ENCODE measurements at regions not wholly inside any gene's neighbourhood (a gene's known extent, or its start where the extent isn't known, plus 50 kb on each side); places are given as distances from the start of the nearest gene placed in this dataset.

DNA sequence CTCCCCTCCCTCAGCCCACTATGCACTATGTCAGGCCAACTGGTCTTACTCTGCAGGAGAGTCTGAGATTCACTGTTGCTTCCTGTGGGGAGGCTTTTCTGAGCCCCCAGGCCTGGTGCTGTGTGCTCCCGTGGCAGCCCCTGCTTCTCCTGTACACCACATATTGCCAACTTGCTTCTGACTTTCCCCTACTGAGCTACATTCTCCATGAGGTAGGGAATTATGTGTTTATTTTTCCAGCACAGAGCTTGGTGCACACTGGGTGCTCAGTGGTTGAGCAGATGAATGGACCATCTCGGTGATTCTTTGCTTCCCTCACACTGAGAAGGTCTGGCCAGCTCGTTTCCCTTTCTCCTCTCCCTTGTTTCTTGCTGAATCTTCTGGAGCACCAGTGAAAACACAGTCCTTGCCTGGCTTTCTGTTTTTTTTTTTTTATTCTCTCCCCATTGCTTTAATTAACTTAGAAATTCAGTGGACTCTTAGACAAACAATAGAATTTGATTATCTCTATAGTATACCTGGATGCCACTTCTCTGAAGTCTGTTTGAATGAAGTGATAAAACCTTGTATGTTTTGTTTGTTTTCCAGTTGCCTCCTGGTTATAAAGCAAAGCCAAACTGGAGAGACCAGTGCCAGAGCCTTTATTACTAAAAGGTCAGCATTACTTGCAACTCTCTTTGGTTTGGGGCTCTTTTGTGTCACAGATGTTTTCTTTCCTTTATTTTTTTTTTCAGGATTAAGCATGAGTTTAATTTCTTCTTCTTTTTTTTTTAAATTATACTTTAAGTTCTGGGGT lies 50.3 kb upstream of the CNIH3 start:
- POLR2A ChIA-PET, result no interaction called here
- DNase-seq (ENCODE audit: low spot score), result no peak
- H3K4me1 ChIP-seq (ENCODE audit: insufficient read depth, low read length, poor library complexity, severe bottlenecking), result no peaks in the 10 kb centered on the region
- TF ChIP-seq, protein P1, sequence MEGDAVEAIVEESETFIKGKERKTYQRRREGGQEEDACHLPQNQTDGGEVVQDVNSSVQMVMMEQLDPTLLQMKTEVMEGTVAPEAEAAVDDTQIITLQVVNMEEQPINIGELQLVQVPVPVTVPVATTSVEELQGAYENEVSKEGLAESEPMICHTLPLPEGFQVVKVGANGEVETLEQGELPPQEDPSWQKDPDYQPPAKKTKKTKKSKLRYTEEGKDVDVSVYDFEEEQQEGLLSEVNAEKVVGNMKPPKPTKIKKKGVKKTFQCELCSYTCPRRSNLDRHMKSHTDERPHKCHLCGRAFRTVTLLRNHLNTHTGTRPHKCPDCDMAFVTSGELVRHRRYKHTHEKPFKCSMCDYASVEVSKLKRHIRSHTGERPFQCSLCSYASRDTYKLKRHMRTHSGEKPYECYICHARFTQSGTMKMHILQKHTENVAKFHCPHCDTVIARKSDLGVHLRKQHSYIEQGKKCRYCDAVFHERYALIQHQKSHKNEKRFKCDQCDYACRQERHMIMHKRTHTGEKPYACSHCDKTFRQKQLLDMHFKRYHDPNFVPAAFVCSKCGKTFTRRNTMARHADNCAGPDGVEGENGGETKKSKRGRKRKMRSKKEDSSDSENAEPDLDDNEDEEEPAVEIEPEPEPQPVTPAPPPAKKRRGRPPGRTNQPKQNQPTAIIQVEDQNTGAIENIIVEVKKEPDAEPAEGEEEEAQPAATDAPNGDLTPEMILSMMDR (conservative IDR thresholded peaks at IDR 0.05; ENCODE audit: low read length), result no peak
- no peak for TF ChIP-seq EZH2phosphoT487 (IDR thresholded peaks at IDR 0.05; ENCODE audit: borderline replicate concordance, low read depth, low read length)
- H3K36me3 ChIP-seq (ENCODE audit: insufficient read depth, low read length), result no peaks in the 10 kb centered on the region
- CTCF ChIA-PET (ENCODE audit: unreplicated experiment), result no interaction called here
- no peaks in the 10 kb centered on the region for H4K20me1 ChIP-seq (ENCODE audit: insufficient read depth, low read length)
- no peaks in the 10 kb centered on the region for H3K9me3 ChIP-seq (ENCODE audit: low read length)
- H3K9me2 ChIP-seq (ENCODE audit: insufficient read depth, low read length), result no peaks in the 10 kb centered on the region
- no peak overlapping the region for H3K4me2 ChIP-seq (ENCODE audit: low read length)
- intact Hi-C loops (cut with micrococcal nuclease; ENCODE audit: unreplicated experiment), result no loop called here
- H3K79me2 ChIP-seq (ENCODE audit: insufficient read depth, low read depth, low read length), result no peaks in the 10 kb centered on the region
- no peak overlapping the region for H3K4me3 ChIP-seq (ENCODE audit: low read depth, low read length, poor library complexity, severe bottlenecking)
- H3K27ac ChIP-seq (ENCODE audit: low read depth, low read length, poor library complexity, severe bottlenecking), result no peak overlapping the region
- BruUV-seq (replicated peaks), result no TSS peak
- no peak overlapping the region for H2AFZ ChIP-seq (ENCODE audit: low read length)
